Limb (tissue), 2 donors: ENCODE measurements at regions not wholly inside any gene's neighbourhood (a gene's known extent, or its start where the extent isn't known, plus 50 kb on each side); places are given as distances from the start of the nearest gene placed in this dataset.

Experiments used
- DNase-seq, 2 donors: peaks; one replicate each; pipeline ENCODE4 v3.0.0-alpha.2; 2016; ENCODE audit errors: extremely low spot score in 2 of 2

DNA sequence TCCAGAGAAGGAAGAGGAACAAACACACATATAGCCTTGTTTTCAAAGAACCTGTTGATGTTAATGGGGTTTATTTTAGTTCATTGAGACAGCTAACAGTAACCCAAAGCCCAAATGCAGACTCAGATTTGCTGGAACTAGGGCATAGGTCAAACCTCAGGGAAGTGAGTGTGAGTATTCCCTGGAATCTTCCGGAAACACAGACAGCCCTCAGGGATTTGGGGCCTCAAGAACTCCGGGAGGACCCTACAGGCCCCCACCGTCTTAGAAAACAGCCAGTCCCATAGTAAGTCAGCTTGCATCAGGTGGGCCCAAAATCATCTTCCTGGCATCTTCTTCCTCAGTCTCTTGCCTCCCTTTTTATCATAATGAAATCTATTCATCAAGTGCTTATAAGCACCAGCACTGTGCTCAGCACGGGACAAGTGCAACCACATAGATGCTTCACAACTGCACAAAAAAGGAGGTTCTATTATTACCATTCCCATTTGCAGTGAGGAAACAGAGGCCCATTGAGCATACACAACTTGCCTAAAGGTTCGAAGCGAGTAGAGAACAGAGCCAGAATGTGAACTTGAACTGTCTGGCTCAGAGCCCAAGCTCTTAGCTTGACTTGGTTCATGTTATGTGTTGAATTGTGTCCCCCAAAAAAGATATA, 50.2 kb upstream of the BCL11A start:
- DNase-seq: no peak

DNA sequence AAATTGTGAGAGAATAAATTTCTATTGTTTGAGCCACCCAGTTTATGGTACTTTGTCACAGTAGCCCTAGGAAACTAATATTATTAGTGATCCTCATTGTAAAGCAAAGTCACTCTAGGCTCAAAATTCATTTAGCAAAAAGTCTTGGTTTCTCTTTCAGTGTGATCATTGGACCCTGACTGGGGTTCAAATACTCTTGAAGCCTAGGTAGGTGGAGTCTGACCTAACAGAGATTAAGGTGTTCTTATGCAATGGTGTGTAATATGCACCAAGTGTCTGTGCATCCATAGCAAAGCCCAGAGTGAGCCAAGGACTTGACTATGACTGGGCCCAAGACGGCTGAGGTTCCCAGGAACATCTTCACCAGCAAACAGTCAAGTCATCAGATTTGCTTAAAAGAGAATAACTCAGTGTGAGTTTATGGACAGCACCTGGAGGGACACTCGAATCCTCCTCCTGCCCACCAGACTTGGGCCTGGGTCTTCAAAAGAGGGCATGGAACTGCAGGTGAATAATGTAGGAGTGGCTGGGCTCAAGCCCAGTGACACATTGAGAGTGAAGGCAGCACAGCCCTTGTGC, 51.1 kb upstream of the BCL11A start:
- DNase-seq: no peak

DNA sequence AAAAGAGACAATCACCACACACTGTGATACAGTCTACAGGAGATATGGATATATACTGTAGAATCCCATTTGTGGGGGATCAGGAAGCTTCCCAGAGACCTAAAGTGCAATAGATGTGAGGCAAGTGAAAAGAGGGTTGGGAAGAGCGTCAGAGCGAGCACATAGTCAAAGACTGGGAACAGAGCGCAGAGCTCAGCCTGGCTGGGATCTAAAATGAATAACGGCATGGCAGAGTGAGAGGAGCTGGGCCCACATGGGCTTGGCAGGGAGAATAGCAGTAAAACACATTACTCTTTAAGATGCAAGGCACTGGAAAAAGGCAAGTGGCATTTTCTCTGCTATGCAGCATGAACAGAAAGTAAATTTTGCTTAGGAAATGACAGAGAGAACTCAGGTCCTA, 52.4 kb upstream of the BCL11A start:
- DNase-seq: no peak

DNA sequence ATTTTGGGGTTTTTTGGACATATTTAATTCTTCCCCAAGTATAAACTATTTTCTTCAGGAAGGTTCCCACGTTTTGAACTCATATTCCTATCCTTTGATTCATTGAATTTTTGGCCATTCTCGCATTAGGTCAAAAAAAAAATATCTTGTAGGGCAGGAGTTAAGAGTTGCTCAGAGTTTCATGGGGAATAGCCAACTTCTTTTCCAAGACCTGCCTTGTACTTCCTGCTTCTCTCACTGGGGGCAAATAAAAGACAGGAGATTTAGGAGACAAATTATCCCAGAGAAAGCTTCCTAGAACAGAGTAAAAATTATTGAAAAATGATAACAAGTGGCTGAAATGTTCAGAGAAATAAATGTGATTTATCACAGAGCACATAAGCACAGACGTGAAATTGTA, 55.2 kb upstream of the BCL11A start:
- peak in 1 of 2 donors; percentile 20 for DNase-seq

DNA sequence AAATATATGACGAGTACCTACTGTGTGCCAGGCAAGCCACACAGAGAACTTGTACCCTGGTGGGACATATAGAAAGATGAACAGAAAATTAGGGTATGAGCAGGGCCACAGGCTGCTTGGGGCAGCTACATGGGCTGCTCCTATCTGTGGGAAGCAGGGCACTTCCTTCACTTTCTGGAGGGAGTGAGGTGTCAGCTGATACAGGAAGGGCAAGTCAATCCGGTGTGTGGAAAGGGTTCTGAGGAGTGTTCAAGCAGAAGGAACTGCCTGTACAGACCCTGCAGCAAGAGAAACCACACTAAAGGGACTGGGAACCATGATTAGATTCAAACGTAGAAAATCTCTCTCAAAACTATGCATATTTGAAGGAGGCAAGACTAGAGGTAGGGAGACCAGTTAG, 58.6 kb upstream of the BCL11A start:
- no peak for DNase-seq

DNA sequence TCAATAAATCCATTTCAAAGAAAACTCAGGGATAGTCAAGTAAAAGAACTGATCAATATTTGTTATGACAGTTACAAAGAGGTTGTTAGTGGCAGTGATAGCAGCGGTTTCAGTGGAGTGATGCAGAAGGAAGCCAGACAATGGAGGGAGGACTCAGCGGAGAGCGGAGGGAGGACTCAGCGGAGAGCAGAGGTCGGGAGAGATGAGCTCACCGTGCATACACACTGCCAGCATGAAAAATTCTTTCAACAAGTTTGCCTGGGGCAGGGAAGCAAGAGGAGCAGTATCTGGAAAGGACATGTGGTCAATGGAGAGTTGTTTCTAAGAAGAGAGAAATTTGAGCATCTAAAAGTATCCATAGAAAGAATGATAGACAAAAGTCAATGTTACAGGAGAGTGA, 60.9 kb upstream of the BCL11A start:
- no peak for DNase-seq

DNA sequence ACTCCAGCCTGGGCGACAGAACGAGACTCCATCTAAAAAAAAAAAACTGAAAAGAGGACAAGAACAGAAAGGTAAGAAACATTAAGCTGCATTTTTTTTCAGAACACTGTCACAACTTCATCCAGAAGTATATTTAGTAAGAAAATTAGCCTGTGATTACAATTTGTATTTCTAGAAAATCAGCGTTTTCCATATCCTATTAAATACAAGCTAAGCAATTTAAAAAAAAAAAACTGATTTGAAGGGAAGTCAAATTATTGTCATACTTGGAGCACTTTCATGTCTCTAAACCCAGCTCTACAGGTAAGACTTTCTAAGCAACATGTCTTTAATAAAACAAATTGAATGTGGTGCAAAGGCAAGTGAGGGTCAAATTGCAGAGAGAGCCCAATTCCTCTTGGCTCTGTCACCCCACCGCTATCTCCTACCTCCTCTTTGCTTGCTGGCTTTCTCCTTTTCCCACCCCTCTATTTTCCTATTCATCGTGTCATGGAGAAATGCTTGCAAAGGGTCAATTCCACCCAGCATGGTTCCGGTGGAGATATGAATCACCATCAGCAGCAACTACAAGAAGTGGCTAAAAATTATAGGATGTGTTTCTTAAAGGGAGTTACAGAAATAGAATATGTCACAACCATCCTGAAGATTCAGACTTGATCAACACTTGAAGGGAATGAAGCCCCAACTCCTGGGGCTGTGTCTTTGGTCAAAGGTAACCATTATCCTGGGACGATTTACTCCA, 68.4 kb upstream of the BCL11A start:
- DNase-seq: no peak

DNA sequence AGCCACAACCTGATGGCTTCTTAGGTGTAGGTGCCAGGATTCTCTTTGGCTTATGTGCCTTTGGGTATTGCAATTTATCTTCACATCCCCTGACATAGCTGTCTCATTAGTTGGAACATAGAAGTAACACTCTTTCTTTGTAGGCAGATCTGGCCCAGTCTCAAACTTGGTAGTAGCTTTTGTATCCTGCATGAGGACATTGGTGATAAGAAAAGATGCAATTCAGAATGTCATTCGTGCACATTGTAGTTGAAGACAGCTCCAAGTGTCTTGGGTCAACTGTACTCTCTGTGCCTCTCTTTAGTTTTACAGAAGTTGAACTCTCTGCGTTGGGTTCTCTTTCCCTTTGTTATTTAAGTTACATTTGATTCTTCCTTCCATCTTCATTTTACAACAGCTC, 69.6 kb upstream of the BCL11A start:
- DNase-seq: no peak

DNA sequence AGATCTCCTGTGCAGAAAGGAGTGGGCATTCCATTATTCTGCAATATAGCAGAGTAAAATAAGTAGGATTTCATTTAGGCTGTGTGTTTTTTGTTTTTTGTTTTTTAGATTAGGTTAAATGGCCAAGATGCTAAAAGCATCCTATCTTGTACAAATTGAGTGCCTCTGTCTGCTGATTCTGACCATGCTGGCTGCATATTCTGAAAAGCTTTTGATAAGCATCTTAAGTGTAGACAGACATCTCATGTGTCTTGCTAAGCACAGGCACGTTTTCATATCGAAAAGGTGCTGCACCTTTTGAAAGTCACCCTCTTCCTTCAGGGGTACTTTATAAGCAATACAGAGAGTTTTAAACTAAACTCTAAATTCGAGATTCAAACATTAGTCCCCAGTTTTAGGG, 74.0 kb upstream of the BCL11A start:
- no peak for DNase-seq

DNA sequence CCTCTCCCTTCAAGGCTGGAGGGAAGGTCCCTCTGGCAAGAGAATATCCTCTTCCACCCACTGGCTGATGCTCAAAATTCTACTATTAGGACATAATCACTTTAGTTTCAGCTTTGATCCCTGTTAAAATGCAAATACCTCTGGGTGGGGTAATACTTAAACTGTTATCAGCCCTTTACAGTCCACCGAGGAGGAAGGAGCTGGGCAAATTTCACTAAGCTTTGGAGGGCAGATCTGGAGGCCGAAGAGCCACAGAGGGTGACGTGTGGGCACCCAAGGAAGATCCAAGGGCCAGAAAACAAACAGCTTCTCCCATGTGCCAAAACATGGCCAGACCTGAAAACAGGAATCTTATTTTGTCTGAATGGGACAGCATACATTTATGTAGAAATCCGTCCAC, 74.6 kb upstream of the BCL11A start:
- DNase-seq: no peak

DNA sequence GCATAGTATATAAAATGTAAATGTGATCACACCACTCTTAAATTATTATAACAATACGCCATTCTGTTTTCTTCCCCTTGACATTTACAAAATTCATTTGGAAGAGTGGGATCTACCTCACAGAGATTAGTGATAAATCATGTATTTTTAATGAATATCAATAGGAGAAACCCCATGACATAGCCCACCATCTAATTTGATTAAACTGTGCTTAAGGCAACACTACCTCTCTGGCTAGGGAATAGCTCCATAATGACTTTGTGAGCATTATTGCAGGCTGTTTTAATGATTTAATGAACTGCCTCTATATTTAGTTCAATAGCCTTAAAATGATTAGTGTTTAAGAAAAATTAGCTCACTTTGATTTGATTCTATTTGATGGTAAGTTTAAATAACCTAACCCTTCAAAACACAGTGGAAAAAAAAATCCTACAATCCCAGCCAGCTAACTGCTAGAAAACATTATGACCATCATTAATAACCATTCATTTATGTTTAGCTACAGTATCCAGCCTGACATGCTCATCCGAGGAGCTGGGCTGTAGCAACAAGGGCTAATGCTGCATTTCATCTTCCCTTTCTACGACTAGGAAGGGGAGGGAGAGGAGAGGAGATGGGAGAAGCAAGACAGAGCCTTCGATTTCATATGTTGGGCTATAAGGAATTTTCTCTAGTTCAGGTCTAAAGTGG, 75.3 kb upstream of the BCL11A start:
- no peak for DNase-seq

DNA sequence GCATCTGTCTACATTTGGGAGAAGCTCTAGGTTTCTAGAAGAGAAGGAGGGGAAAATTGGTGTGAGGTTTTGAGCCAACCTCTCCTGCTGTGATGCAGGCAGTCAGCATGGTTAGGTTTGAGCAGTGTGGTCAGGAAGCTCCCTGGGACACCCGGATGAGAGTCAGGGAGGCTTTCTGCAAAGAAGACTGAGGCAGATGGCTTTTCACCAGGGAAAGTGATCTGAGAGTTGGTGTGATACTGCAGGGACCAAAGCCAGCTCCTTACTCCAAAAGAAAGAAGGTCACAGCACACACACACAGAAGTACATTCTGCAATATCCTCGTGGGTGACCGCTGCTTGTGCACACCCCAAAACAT, 75.8 kb upstream of the BCL11A start:
- no peak for DNase-seq

DNA sequence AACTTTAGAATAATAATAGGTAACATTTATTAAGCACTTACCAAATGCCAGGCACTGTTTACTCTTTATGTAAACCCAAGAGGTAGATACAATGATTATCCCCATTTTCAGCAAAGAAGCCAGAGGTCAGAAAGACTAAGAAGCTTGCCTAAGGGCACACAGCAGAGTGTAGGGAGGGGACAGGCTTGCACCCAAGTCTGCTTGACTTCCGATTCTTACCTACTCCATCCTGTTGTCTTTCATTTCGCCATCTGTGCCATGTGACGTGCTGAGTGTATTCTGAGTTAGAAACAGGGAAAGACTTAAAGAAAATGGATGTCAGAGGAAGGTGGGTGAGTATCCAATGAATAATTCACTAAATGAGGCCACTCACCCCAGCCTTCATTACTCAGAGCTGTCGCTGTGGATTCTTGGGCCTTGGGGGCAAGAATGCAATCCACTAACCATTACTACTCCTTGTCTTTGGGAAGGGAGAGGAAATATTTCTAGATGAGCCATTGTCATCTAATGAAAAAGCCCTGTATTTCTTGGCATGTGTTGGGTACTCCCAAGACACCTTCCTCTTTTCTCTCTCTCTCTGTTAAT, 76.4 kb upstream of the BCL11A start:
- no peak for DNase-seq

DNA sequence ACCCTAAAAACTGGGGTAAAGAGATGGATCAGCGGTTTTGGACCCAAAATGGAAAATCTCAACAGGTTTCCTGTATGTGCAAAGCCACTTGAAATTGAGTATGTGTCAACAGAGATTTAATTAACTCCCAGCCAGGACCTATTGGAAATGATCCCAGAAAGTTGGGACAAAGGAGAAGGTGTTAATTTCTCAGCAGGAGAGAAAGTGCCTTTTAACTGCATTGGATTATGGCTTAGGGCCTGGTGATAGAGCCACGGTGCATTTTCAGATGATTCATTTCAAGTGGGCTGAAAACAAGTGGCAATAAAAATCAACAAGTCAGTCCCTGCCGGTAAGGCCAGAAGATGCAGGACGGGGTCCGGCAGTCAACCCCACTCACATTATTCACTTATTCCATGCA, 80.2 kb upstream of the BCL11A start:
- DNase-seq: no peak

DNA sequence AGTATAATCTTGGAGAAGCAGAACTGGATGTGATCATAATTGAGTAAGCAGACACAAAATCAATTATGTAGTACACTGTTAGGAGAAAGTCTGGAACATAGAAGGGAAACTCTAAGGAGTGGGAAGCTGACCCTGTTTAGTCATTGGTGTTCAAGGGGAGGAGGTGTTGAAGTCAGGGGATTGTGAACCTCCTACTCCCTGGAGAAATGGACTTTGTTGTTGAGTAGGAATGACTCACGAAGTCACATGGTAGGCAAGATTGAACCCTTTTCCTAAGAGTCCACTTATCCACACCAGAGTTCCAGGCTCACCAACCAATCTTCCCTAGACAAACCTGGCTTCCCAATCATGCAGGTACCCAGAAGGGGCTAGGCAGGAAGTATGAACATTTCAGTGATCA, 81.0 kb upstream of the BCL11A start:
- no peak for DNase-seq

DNA sequence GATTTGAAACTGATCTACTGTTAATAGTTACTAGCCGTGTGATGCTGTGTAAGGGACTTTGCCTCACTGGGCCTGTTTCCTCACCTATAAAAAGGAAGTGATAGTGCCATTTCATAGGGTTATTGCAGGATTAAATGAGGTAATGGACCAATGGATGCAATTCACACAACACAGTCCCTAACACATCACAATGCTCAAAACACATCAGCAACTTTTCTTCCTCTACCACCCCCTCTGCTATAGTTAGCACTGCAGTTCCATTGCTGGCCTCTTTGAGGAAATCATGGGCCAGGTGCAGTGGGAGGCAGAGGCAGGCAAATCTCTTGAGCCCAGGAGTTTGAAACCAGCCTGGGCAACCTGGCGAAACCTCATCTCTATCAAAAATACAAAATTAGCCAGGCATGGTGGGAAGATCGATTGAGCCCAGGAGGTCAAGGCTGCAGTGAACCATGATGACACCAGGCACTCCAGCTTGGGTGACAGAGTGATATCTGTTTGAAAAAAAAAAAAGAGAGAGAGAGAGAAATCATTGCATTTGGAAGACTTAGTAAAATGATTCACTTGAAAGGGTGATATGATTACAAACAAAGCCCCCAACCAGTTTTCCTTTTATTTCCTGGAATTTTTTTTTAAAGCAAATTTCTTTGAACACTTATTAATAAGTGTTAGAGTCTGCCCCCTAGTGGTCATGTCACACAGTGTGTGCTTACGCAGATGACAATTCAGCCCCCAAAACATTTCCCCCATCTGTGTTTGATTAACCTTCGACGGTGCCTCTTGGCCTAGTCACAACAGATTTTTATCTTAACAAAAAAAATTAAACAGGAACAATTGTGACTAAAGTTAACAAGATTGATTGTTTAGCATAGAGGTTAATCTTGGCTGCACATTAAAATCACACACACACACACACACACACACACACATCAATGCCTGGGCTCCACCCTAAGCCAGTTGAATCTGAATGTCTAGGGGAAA, 88.6 kb upstream of the BCL11A start:
- DNase-seq: no peak

DNA sequence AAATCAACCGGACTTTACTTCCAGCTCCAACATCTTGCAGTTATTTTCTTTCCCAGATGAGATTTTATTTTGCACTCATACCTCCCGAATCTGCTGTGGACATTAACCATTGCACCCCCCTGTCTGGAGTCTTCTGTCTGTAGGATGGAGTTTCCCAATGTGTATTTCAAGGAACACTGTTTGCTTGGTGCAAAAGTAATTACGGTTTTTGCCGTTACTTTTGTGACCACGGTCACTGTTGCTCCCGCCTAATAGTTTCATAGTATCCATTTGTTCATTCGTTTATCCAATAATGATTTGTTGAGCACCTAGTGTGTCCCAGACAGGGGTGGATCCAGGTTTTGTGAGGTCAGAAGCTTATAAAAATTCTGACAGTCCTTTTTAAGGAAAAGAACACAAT, 90.3 kb upstream of the BCL11A start:
- DNase-seq: no peak

DNA sequence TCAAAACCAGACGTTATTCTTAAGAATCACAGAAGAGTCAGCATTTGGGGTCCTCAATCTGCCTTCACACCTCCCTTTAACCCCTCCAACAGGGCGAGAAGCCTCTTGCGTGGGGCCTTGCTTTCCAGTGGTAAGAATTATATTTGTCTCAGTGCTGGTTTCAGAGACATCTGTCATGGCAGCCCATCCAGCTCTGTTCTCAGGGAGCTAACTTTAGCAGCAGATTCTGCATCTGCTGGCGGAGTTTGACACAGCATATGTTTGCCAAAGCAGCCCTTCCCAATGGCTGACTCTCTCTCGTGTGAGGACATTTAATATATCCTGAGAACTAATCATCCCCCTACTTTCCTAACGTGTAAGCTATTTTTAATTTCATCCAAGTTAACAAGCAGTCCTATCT, 91.5 kb upstream of the BCL11A start:
- no peak for DNase-seq

DNA sequence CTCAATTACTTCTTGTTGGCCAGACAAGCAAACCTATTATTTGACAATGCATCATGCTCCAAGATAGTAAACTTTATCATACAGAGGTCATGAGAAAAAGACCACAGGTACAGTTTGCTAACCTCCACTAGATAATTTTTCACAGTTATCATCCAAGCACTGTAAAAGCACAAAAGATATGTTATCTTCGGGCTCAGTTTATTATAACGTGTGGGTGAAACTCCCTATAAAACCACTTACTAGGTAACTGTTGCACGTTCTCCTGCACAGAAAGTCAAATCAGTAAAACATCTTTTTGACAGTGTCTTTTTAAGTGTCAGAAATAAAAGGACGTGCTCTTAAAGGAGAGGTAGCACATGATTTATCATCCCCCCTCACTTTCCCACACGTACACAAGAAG, 94.7 kb upstream of the BCL11A start:
- no peak for DNase-seq

DNA sequence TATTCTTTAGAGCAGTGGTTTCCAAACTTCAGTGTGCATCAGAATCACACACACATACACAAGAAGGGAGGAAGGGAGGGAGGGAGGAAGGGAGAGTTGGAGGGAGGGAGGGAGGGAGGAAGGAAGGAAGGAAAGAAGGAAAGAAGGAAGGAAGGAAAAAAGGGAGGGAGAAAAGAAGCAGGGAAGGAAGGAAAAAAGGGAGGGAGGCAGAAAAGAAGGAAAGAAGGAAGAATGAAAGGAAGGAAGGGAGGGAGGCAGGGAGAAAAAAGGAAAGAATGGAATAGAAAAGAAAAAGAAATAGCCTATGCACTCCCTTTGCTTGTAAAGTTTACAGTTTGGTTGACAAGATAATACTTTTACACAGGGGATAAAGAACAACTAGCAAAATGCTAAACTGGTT, 96.3 kb upstream of the BCL11A start:
- DNase-seq: no peak

DNA sequence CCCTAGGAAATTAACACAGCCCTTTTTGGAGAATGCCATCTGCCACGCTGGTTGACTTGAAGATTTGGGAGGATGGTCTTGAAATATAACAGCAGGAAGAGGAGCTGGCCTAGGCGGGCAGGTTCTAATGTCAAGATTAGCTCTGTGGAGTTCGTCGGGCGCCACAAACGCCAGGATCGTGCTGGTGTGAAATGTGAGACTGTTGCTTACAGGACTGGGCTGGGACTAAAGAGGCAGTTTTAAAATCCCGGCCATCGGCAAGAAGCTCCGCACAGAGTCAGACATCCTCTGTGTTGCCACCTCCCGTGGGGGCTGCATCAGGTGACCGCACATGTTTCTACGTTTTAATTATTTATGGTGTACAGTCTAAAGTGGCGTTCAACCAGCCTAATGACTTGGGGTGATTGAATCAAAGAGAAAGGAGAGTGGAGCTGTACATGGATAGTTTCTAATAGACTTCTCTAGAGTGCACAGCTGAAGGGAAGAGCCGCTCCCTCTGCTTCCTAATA, 99.4 kb upstream of the BCL11A start:
- no peak for DNase-seq
